GM19372 (cell line): ENCODE measurements at regions not wholly inside any gene's neighbourhood (a gene's known extent, or its start where the extent isn't known, plus 50 kb on each side); places are given as distances from the start of the nearest gene placed in this dataset.
A peak's percentile ranks its signal among the peaks of the same experiment; 100 is the strongest.

Source experiments
- ATAC-seq: cut with Tn5 transposase; IDR thresholded peaks from one replicate; pipeline ENCODE4 v1.9.1; 2021; ENCODE audit warnings: mild to moderate bottlenecking, low read depth, moderate library complexity; ENCODE audit not compliant: unreplicated experiment

- ATAC-seq: no peak
These were observed 489.9 kb downstream of the SHISA9 start for GRCh38 chr16:13391337-13391736.

- no peak for ATAC-seq
These were observed 490.9 kb downstream of the SHISA9 start for GRCh38 chr16:13392341-13392740.

- ATAC-seq: no peak
These were observed 492.4 kb downstream of the SHISA9 start for GRCh38 chr16:13393816-13394215.

- no peak for ATAC-seq
These were observed 493.1 kb downstream of the SHISA9 start for GRCh38 chr16:13394488-13394887.

- no peak for ATAC-seq
These were observed 495.7 kb downstream of the SHISA9 start for GRCh38 chr16:13397126-13397525.

GRCh38 chr16:13401641-13402040 is 500.2 kb downstream of the SHISA9 start:
- no peak for ATAC-seq

DNA sequence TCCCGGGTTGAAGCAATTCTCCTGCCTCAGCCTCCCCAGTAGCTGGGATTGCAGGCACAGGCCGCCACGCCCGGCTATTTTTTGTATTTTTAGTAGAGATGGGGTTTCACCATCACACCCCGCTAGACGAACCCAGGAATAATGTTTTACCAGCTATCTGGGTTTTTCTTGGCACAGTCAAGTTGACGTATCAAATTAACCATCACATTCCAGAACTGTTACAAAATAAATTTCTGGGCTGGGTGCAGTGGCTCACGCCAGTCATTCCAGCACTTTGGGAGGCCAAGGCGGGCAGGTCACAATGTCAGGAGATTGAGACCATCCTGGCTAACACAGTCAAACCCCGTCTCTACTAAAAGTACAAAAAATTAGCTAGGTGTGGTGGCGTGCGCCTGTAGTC is 501.2 kb downstream of the SHISA9 start:
- no peak for ATAC-seq

DNA sequence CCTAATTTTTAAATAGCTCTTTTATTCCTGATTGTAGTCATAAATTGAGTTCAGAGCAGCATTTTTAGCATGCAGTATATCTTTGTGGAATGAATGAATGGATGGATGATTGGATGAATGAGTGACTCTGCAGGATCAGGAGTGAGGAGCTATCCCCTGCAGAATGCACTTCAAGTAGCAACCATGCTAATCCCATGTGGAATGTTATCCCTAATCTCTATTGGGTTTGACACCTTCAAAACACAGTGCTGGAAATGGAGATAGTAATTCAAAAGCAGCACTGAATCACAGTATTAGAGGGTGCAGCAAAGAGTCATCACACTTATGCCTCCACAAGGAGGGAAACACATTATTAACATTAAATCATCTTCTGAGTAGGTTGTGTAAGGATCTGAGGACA is 501.9 kb downstream of the SHISA9 start:
- ATAC-seq: no peak

- ATAC-seq: no peak
These were observed 505.8 kb upstream of the ERCC4 start for GRCh38 chr16:13414154-13414553.

DNA sequence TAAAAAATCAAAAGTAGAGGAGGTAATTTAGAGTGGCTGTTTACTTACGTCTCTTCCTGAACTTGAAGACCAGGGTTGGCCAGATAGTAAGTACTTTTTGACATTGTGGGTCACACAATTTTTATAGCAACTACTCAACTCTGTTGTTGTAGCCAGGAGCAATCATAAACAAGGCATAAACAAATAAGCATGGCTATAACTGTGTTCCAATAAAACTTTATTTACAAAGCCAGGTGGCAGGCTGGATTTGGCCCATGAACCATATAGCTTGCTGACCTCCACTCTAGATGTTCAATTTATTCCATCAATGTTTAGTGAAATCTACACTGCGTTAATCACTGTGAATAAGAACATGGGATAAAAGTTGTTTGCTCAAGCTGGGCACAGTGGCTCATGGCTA is 500.4 kb upstream of the ERCC4 start:
- ATAC-seq: no peak

GRCh38 chr16:13421726-13422125 is 498.2 kb upstream of the ERCC4 start:
- ATAC-seq: no peak

DNA sequence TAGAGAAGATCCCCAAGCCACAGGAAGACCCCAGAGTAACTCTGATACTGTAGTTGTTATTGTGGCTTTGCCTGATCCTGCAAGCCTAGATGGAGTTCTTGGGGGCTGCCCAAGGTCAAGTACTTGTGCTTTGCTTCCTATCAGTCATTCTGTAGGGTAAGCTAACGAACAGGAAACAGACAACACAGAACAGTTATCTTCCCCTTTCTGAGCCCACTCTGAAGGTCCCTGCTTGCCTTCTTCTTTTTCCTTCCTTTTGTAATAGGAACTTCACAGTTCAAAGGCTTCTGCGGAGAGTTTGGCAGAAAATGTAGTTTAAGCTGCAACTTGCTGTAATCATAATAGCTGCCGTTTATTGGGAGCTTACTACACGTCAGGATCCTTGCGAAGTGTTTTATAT is 494.1 kb upstream of the ERCC4 start:
- ATAC-seq: no peak

DNA sequence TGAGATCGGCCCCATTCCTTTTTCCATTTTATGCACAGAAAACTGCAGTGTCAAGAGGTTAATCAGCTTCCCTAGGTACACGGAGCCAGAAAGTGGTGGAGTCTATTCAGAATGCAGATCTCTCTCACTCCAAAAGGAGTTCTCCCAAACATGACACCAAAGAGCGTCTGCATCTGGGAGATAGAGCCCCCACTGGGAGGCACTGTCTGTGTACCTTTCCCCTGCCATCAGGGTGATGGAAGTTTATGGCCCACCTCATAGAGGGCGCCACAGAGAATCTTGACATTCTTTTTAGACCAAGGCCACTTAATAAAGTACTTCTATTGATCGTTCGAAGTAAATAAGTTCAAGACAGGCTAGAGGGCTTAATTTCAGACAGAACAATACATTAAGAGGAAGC is 493.7 kb upstream of the ERCC4 start:
- no peak for ATAC-seq

DNA sequence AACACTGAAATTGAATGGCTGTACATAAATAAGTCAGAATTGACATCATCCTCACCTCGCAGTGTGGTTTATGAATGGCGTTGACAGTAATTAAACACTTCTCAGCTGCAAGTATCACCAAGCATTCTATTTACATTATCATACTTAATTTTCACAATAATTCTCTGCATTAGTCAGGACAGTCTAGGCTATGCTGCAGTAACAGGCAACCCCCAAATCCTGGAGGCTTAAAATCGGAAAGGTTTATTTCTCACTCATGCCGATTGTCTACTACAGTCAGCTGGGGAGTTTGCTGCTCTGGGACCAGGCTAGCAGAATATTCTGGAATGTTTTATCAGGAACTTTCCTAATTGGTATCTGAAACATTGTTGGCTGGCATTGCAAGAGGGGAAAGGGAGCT is 493.2 kb upstream of the ERCC4 start:
- no peak for ATAC-seq

DNA sequence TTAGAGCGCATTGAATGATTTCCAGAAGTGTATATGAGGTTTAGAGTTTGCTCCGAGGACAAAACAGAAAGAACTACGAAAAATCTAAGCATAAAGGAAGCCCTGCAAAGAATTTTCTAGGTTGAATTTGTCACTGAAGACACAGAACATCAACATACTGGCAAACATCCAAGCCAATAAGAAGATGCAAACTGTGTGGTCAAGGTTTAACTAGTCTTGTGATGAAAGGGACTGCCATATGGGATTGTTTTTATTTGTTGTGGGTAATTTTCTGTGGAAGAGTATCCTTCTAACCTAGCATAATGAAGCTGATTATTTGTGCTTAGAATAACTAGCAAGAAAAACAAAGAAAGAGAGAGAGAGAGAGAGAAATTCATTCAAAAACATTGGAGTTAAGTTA is 492.0 kb upstream of the ERCC4 start:
- no peak for ATAC-seq

DNA sequence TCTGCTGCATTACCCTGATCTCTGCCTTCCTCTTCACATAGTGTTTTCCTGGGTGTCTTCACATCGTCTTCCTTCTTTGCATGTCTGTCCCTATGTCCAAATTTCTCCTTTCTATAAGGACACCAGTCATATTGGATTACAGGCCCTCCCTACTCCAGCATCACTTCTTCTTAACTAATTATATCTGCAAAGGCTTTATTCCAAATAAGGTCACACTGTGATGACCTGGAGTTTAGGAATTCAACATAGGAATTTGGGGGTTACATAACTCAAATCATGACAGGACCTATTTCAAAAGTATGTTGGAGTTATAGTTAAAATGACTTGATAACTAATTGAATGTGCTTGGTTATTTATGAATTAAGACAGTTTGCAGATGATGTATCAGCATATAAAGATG is 490.5 kb upstream of the ERCC4 start:
- no peak for ATAC-seq

DNA sequence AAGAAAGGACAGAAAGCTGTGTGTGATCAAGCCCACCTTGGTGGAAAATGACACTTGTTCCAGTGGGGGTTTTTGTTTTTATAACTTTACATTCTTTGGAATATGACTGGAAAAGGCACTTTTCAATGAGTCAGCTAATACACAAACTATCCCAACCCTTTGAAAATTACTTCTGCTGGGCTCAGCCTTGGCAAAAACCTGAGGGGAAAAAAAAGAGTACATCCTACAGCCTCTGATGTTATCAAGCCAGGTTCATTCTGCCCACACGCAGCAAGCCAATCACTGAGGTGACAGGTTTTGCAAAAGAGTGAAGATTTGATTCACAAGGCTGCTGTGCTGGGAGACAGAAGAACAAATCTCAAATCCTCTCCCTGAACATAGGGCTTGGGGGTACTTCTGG is 484.5 kb upstream of the ERCC4 start:
- ATAC-seq: no peak

GRCh38 chr16:13435873-13436474 is 484.0 kb upstream of the ERCC4 start:
- no peak for ATAC-seq

GRCh38 chr16:13436641-13437412 is 483.1 kb upstream of the ERCC4 start:
- ATAC-seq: peak; percentile 70

DNA sequence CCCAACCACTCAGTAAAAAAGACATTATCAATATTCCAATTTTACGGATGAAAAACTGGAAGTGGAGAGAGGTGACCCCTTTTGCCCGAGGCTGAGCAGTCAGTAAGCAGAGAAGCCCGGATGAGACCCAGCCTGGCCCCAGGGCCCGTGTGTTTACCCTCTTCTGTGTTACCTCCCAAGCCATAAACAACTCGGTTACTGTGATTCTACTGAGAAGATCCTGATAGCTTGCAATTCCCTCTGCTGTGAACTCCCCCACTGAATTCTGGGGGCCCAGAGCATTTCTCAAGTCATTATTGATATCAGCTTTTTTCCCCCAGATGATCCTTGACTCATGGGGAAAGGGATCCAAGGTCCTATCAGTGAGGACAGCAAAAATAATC is 482.6 kb upstream of the ERCC4 start:
- ATAC-seq: no peak

- ATAC-seq: no peak
These were observed 481.9 kb upstream of the ERCC4 start for GRCh38 chr16:13438064-13438463.

DNA sequence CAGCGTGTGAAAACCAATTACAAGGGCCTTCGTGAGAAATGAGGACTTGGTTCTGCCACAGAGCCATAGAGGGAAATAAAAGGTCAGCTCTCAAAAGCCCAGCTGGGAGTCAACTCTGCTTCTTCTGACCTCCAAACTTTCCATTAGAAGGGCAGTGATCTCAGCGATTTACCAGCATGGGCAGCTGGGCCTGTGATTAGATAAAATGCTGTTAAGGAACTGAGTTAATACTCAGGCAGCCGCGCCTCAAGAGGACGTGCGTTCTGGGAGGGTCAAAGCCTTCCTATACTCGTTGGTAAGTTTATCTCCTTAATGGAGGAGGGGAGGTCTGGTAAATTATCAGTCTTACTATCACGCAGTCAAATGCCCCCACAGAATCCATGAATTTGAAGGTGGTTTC is 480.2 kb upstream of the ERCC4 start:
- ATAC-seq: no peak
